Sigmoid colon (tissue), 3 donors: ENCODE measurements at regions not wholly inside any gene's neighbourhood (a gene's known extent, or its start where the extent isn't known, plus 50 kb on each side); places are given as distances from the start of the nearest gene placed in this dataset.

Source experiments
- POLR2A ChIP-seq, 2 donors: fragments of 450-650 bp; IDR thresholded peaks; one replicate each; pipeline ENCODE4 v1.6.1; 2016; ENCODE audit warnings: antibody characterized with exemption in 2 of 2, mild to moderate bottlenecking in 2 of 2, moderate library complexity in 2 of 2
- TF ChIP-seq, protein P1 (sequence below), 4 experiments: fragments of 450-650 bp in 3 of 4; fragments of 200-600 bp in 1 of 4; IDR thresholded peaks; one replicate each; pipeline ENCODE4 v1.5.1; 2016 to 2019; ENCODE audit warnings: antibody characterized with exemption in 4 of 4, mild to moderate bottlenecking in 3 of 4, moderate library complexity in 2 of 4

DNA sequence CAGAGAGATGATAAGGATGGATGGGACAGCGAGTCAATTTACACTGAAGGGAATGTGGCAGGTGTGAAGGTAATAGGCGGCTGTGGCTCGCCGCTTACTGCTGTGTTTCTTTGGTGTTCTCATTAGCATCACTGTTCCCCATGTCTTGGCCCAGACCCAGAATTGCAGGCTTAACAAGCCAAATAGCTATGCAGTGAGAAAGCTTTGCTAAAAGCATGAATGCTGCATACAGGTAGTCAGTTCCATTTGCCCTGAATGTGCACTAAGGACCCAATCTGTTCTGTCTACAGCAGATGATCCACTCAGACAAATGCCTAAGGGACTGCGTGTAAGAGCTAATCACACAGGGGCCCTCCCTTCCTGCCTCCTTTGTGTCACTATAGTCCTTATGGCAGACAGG lies 262.6 kb downstream of the DCDC2C start:
- no peak for TF ChIP-seq POLR2A (IDR thresholded peaks at IDR 0.05)
- TF ChIP-seq, protein P1, sequence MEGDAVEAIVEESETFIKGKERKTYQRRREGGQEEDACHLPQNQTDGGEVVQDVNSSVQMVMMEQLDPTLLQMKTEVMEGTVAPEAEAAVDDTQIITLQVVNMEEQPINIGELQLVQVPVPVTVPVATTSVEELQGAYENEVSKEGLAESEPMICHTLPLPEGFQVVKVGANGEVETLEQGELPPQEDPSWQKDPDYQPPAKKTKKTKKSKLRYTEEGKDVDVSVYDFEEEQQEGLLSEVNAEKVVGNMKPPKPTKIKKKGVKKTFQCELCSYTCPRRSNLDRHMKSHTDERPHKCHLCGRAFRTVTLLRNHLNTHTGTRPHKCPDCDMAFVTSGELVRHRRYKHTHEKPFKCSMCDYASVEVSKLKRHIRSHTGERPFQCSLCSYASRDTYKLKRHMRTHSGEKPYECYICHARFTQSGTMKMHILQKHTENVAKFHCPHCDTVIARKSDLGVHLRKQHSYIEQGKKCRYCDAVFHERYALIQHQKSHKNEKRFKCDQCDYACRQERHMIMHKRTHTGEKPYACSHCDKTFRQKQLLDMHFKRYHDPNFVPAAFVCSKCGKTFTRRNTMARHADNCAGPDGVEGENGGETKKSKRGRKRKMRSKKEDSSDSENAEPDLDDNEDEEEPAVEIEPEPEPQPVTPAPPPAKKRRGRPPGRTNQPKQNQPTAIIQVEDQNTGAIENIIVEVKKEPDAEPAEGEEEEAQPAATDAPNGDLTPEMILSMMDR (IDR thresholded peaks at IDR 0.05): no peak
